GM06990 (cell line): ENCODE measurements at regions not wholly inside any gene's neighbourhood (a gene's known extent, or its start where the extent isn't known, plus 50 kb on each side); places are given as distances from the start of the nearest gene placed in this dataset.

Experiments
- DNase-seq: peaks from one replicate; pipeline ENCODE4 v3.0.0-alpha.2; 2011; ENCODE audit not compliant: insufficient read length; ENCODE audit errors: extremely low read depth
- H3K27me3 ChIP-seq: replicated peaks from 2 replicates; pipeline ENCODE4 v1.6.0; 2011; ENCODE audit warnings: low read length; ENCODE audit not compliant: control insufficient read depth, insufficient read depth
- H3K36me3 ChIP-seq: 2 replicates; pipeline ENCODE4 v1.5.1; 2011; ENCODE audit warnings: low read length; ENCODE audit not compliant: control insufficient read depth, insufficient read depth
- H3K4me3 ChIP-seq: replicated peaks from 2 replicates; pipeline ENCODE4 v1.5.1; 2011; ENCODE audit warnings: low read depth, mild to moderate bottlenecking, control low read depth, low read length
- TF ChIP-seq, protein P1 (sequence below): IDR thresholded peaks from 2 replicates; pipeline ENCODE4 v1.5.1; 2011; ENCODE audit warnings: low read length, control low read depth, mild to moderate bottlenecking, inconsistent platforms; ENCODE audit not compliant: insufficient read depth, poor library complexity, severe bottlenecking

DNA sequence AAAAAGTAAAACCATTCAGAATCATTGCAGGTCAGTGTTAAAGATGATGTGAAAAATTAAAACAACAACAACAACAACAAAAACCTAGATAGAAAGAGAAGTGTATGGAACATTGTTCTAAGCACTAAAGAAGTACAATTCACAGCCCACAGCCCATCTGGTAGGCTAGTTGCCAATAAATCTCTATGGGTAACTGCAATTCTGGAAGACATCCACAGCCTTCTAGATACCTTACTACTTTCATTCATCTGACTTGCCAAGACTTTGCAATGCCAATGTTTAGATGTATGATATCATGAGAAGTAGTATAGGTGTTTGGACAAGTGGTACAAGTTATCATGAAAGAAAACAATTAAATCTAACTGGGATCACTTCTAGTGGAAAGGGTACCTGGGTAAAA is 198.6 kb downstream of the VGLL3 start:
- TF ChIP-seq, protein P1, sequence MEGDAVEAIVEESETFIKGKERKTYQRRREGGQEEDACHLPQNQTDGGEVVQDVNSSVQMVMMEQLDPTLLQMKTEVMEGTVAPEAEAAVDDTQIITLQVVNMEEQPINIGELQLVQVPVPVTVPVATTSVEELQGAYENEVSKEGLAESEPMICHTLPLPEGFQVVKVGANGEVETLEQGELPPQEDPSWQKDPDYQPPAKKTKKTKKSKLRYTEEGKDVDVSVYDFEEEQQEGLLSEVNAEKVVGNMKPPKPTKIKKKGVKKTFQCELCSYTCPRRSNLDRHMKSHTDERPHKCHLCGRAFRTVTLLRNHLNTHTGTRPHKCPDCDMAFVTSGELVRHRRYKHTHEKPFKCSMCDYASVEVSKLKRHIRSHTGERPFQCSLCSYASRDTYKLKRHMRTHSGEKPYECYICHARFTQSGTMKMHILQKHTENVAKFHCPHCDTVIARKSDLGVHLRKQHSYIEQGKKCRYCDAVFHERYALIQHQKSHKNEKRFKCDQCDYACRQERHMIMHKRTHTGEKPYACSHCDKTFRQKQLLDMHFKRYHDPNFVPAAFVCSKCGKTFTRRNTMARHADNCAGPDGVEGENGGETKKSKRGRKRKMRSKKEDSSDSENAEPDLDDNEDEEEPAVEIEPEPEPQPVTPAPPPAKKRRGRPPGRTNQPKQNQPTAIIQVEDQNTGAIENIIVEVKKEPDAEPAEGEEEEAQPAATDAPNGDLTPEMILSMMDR, result no peak
- Histone ChIP-seq H3K36me3 (no peaks in the 10 kb centered on the region), H3K4me3 (no peak overlapping the region), H3K27me3 (no peaks in the 10 kb centered on the region)
- DNase-seq, result no peak

GRCh38 chr3:86790884-86791549 is 199.9 kb downstream of the VGLL3 start:
- H3K4me3 ChIP-seq, result no peak overlapping the region
- H3K36me3 ChIP-seq, result no peaks in the 10 kb centered on the region
- no peaks in the 10 kb centered on the region for H3K27me3 ChIP-seq
- TF ChIP-seq, protein P1, result no peak
- no peak for DNase-seq

DNA sequence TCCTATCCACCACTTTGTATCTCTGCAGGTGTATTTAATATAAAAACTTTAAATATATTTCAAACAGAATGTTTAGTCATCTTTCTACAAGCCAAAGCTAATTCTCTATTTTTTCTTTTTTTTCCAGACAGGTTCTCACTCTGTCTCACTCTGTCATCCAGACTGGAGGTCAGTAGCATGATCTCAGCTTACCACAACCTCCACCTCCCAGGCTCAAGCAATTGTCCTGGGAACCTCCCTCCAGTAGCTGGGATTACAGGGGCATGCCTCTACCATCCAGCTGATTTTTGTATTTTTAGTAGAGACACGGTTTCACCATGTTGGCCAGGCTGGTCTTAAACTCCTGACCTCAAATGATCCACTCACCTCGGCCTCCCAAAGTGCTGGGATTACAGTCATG is 202.6 kb downstream of the VGLL3 start:
- Histone ChIP-seq H3K27me3 (no peaks in the 10 kb centered on the region), H3K36me3 (no peaks in the 10 kb centered on the region), H3K4me3 (no peak overlapping the region)
- TF ChIP-seq, protein P1, result no peak
- DNase-seq, result no peak

- Histone ChIP-seq H3K4me3 (no peak overlapping the region), H3K27me3 (no peaks in the 10 kb centered on the region), H3K36me3 (no peaks in the 10 kb centered on the region)
- TF ChIP-seq, protein P1, result no peak
- DNase-seq, result no peak
These were observed 203.9 kb downstream of the VGLL3 start for GRCh38 chr3:86787091-86787490.

- TF ChIP-seq, protein P1, result no peak
- H3K27me3 ChIP-seq, result no peaks in the 10 kb centered on the region
- H3K4me3 ChIP-seq, result no peak overlapping the region
- H3K36me3 ChIP-seq, result no peaks in the 10 kb centered on the region
- no peak for DNase-seq
These were observed 205.6 kb downstream of the VGLL3 start for GRCh38 chr3:86785386-86785785.

GRCh38 chr3:86782866-86783265 is 208.1 kb downstream of the VGLL3 start:
- no peaks in the 10 kb centered on the region for H3K27me3 ChIP-seq
- DNase-seq, result no peak
- no peak overlapping the region for H3K4me3 ChIP-seq
- TF ChIP-seq, protein P1, result no peak
- H3K36me3 ChIP-seq, result no peaks in the 10 kb centered on the region
